ENCODE measurements at regions not wholly inside any gene's neighbourhood (a gene's known extent, or its start where the extent isn't known, plus 50 kb on each side); places are given as distances from the start of the nearest gene placed in this dataset.

GRCh38 chr13:95352486-95352885 is 51.2 kb upstream of the ABCC4 start:
- no peak overlapping the region for H3K4me3 ChIP-seq (ENCODE audit: low read depth, low read length)
- no peak for DNase-seq (ENCODE audit: low read depth)

- DNase-seq (ENCODE audit: low read depth), result no peak
- no peak overlapping the region for H3K4me3 ChIP-seq (ENCODE audit: low read depth, low read length)
These were observed 52.9 kb upstream of the ABCC4 start for GRCh38 chr13:95354156-95354555.

- H3K4me3 ChIP-seq (ENCODE audit: low read depth, low read length), result no peak overlapping the region
- DNase-seq (ENCODE audit: low read depth), result no peak
These were observed 53.6 kb upstream of the ABCC4 start for GRCh38 chr13:95354680-95355487.

- no peak overlapping the region for H3K4me3 ChIP-seq (ENCODE audit: low read depth, low read length)
- peak; percentile 29 for DNase-seq (ENCODE audit: low read depth)
These were observed 54.2 kb upstream of the ABCC4 start for GRCh38 chr13:95355494-95355893.

GRCh38 chr13:95356916-95357315 is 55.7 kb upstream of the ABCC4 start:
- no peak for DNase-seq (ENCODE audit: low read depth)
- H3K4me3 ChIP-seq (ENCODE audit: low read depth, low read length), result no peak overlapping the region

- no peak for DNase-seq (ENCODE audit: low read depth)
These were observed 56.6 kb upstream of the ABCC4 start for GRCh38 chr13:95357875-95358274.

GRCh38 chr13:95360052-95360451 is 58.8 kb upstream of the ABCC4 start:
- no peak for DNase-seq (ENCODE audit: low read depth)
- H3K4me3 ChIP-seq (ENCODE audit: low read depth, low read length), result no peak overlapping the region

More at GRCh38 chr13:95357875-95358274, 56.6 kb upstream of the ABCC4 start:
- H3K4me3 ChIP-seq (ENCODE audit: low read depth, low read length), result no peak overlapping the region

- no peak overlapping the region for H3K4me3 ChIP-seq (ENCODE audit: low read depth, low read length)
These were observed 59.3 kb upstream of the ABCC4 start for GRCh38 chr13:95360464-95361097.

GRCh38 chr13:95361686-95362085 is 60.4 kb upstream of the ABCC4 start:
- no peak overlapping the region for H3K4me3 ChIP-seq (ENCODE audit: low read depth, low read length)
- DNase-seq (ENCODE audit: low read depth), result no peak

More at GRCh38 chr13:95360464-95361097, 59.3 kb upstream of the ABCC4 start:
- DNase-seq (ENCODE audit: low read depth), result no peak

GRCh38 chr13:95362666-95363065 is 61.4 kb upstream of the ABCC4 start:
- no peak overlapping the region for H3K4me3 ChIP-seq (ENCODE audit: low read depth, low read length)
- no peak for DNase-seq (ENCODE audit: low read depth)

- no peak overlapping the region for H3K4me3 ChIP-seq (ENCODE audit: low read depth, low read length)
These were observed 66.1 kb upstream of the ABCC4 start for GRCh38 chr13:95367309-95367843.

GRCh38 chr13:95368998-95369397 is 67.7 kb upstream of the ABCC4 start:
- no peak for DNase-seq (ENCODE audit: low read depth)
- no peak overlapping the region for H3K4me3 ChIP-seq (ENCODE audit: low read depth, low read length)

More at GRCh38 chr13:95367309-95367843, 66.1 kb upstream of the ABCC4 start:
- no peak for DNase-seq (ENCODE audit: low read depth)

- no peak overlapping the region for H3K4me3 ChIP-seq (ENCODE audit: low read depth, low read length)
- no peak for DNase-seq (ENCODE audit: low read depth)
These were observed 74.5 kb upstream of the ABCC4 start for GRCh38 chr13:95375706-95376105.

GRCh38 chr13:95378603-95379002 is 77.4 kb upstream of the ABCC4 start:
- DNase-seq (ENCODE audit: low read depth), result no peak
- no peak overlapping the region for H3K4me3 ChIP-seq (ENCODE audit: low read depth, low read length)

- no peak overlapping the region for H3K4me3 ChIP-seq (ENCODE audit: low read depth, low read length)
- DNase-seq (ENCODE audit: low read depth), result peak; percentile 25
These were observed 79.4 kb upstream of the ABCC4 start for GRCh38 chr13:95380468-95381211.

- DNase-seq (ENCODE audit: low read depth), result no peak
- H3K4me3 ChIP-seq (ENCODE audit: low read depth, low read length), result no peak overlapping the region
These were observed 79.9 kb upstream of the ABCC4 start for GRCh38 chr13:95381212-95381527.

- DNase-seq (ENCODE audit: low read depth), result no peak
- no peak overlapping the region for H3K4me3 ChIP-seq (ENCODE audit: low read depth, low read length)
These were observed 81.2 kb upstream of the ABCC4 start for GRCh38 chr13:95382411-95382810.

- DNase-seq (ENCODE audit: low read depth), result no peak
- no peak overlapping the region for H3K4me3 ChIP-seq (ENCODE audit: low read depth, low read length)
These were observed 81.7 kb upstream of the ABCC4 start for GRCh38 chr13:95382916-95383315.

GRCh38 chr13:95385373-95385772 is 84.1 kb upstream of the ABCC4 start:
- no peak for DNase-seq (ENCODE audit: low read depth)
- H3K4me3 ChIP-seq (ENCODE audit: low read depth, low read length), result no peak overlapping the region

- DNase-seq (ENCODE audit: low read depth), result no peak
These were observed 84.5 kb upstream of the ABCC4 start for GRCh38 chr13:95385798-95386197.

More at GRCh38 chr13:95385798-95386197, 84.5 kb upstream of the ABCC4 start:
- H3K4me3 ChIP-seq (ENCODE audit: low read depth, low read length), result no peak overlapping the region
